Thoracic aorta (tissue), 2 donors: ENCODE measurements at regions not wholly inside any gene's neighbourhood (a gene's known extent, or its start where the extent isn't known, plus 50 kb on each side); places are given as distances from the start of the nearest gene placed in this dataset.

Source experiments
- ATAC-seq: fragments of 150-250 bp; one replicate; pipeline ENCODE4 v1.8.0; 2017; ENCODE audit warnings: low read depth; ENCODE audit not compliant: insufficient number of reproducible peaks, low FRiP score
- DNase-seq: peaks from one replicate; pipeline ENCODE4 v3.0.0-alpha.2; 2020; ENCODE audit warnings: low spot score
- H3K27ac ChIP-seq, 2 donors: fragments of 200-600 bp; sonication (generic); 1 replicate in 1 of 2; 2 replicates in 1 of 2; pipeline ENCODE4 v1.5.1; 2016; ENCODE audit warnings: mild to moderate bottlenecking in 2 of 2, moderate library complexity in 2 of 2
- H3K27me3 ChIP-seq: fragments of 200-600 bp; sonication (generic); replicated peaks from 2 replicates; pipeline ENCODE4 v1.6.0; 2016; ENCODE audit warnings: mild to moderate bottlenecking; ENCODE audit not compliant: insufficient read depth
- H3K36me3 ChIP-seq: fragments of 200-600 bp; sonication (generic); one replicate; pipeline ENCODE4 v1.5.1; 2016
- H3K4me1 ChIP-seq, 2 donors: fragments of 200-600 bp; sonication (generic); 1 replicate in 1 of 2; 2 replicates in 1 of 2; pipeline versions ENCODE4 v1.5.1 to v1.6.0; 2016; ENCODE audit warnings: low read depth in 2 of 2, mild to moderate bottlenecking in 1 of 2; ENCODE audit not compliant: control insufficient read depth in 1 of 2
- H3K4me3 ChIP-seq: fragments of 200-600 bp; sonication (generic); 2 replicates; pipeline ENCODE4 v1.5.1; 2016; ENCODE audit warnings: mild to moderate bottlenecking
- H3K9me3 ChIP-seq: fragments of 200-600 bp; sonication (generic); 2 replicates; pipeline ENCODE4 v1.5.1; 2016
- CTCF ChIP-seq: fragments of 200-600 bp; sonication (generic); IDR thresholded peaks from one replicate; pipeline ENCODE4 v1.5.1; 2019; ENCODE audit warnings: antibody characterized with exemption

DNA sequence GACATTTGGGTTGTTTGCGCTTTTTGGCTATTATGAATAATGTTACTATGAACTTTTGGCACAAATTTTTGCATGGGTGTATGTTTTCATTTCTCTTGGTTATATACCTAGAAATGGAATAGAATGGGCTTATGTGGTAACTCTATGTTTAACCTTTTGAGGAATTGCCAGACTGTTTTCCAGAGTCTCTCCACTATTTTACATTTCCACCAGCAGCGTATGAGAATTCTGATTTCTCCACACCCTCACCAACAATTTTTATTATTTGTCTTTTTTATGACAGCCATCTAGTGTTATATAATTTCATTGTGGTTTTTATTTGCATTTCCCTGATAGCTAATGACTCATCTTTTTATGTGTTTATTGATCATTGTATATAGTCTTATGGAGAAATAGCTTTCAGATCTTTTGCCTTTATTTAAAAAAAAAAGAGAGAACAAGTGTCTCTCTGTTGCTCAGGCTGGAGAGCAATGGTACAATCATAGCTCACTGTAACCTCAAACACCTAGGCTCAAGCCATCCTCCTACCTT, 247.2 kb downstream of the OPA1 start:
- H3K4me1 ChIP-seq: no peaks in the 10 kb centered on the region
- H3K27ac ChIP-seq: no peak overlapping the region
- no peak for TF ChIP-seq CTCF
- no peaks in the 10 kb centered on the region for H3K27me3 ChIP-seq
- ATAC-seq (no peak), DNase-seq (no peak)
- H3K4me3 ChIP-seq: no peak overlapping the region
- no peaks in the 10 kb centered on the region for H3K36me3 ChIP-seq
- no peaks in the 10 kb centered on the region for H3K9me3 ChIP-seq

DNA sequence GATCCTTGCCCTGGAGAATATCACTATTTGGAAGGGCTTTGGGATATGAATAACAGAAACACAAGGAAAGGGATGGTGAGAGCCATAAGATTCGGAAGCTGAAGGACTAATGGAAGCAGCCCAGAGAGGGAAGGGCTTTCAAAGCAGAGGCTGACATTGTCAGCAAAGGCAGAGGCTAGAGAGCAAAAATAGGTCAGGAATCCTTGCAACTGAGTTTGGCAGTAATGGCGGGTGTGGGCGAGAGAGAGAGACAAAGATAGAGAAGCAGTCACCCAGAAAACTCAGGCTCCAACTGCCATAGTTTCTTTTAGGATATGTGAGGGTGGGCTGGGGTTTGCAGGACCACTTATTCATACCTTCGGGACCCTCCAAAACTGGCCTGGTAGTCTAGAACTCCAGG, 248.6 kb downstream of the OPA1 start:
- no peak overlapping the region for H3K4me3 ChIP-seq
- H3K36me3 ChIP-seq: no peaks in the 10 kb centered on the region
- H3K27ac ChIP-seq: no peak overlapping the region
- DNase-seq (no peak), ATAC-seq (no peak)
- H3K9me3 ChIP-seq: no peaks in the 10 kb centered on the region
- TF ChIP-seq CTCF: no peak
- H3K27me3 ChIP-seq: no peaks in the 10 kb centered on the region
- no peaks in the 10 kb centered on the region for H3K4me1 ChIP-seq

DNA sequence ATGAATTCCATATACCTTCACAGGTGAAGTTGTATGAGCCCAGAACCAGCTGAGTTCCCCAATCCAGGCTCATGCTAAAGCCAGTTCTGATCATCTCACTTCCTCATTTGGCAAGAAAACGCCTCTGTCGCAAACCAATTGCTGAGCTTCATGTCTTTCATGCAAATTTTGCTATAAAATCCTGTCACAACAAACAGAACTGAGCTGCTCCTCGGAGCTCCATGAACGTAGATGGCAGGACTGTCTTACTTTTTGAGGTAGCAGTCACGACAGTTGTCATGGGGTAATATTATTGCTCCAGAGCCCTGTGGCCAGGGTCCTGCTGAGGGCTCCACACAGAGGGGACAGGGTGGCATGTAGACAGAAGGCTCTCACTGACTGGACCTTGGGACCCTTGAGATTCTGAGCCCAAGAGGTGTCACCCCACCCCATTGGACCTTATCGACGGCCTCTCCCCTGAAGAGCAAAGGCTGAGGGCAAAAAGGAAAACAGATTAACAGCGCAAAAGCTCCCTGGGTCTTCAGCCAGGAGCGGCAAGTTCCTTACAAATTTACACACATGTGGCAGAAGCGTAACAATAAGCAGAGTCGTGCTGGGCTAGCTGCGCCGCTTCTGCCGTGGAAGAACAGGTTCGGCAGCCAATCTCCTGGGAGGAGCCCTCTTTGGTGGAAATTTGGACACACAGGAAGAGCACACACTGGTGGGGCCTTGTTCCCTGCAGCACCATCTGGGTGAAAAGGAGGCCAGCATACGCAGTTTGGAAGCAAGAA, 249.2 kb downstream of the OPA1 start:
- DNase-seq (no peak), ATAC-seq (no peak)
- Histone ChIP-seq H3K36me3 (no peaks in the 10 kb centered on the region), H3K27ac (no peak overlapping the region), H3K4me1 (no peaks in the 10 kb centered on the region), H3K4me3 (peak overlapping the region; percentile 13), H3K9me3 (no peaks in the 10 kb centered on the region), H3K27me3 (no peaks in the 10 kb centered on the region)
- no peak for TF ChIP-seq CTCF

DNA sequence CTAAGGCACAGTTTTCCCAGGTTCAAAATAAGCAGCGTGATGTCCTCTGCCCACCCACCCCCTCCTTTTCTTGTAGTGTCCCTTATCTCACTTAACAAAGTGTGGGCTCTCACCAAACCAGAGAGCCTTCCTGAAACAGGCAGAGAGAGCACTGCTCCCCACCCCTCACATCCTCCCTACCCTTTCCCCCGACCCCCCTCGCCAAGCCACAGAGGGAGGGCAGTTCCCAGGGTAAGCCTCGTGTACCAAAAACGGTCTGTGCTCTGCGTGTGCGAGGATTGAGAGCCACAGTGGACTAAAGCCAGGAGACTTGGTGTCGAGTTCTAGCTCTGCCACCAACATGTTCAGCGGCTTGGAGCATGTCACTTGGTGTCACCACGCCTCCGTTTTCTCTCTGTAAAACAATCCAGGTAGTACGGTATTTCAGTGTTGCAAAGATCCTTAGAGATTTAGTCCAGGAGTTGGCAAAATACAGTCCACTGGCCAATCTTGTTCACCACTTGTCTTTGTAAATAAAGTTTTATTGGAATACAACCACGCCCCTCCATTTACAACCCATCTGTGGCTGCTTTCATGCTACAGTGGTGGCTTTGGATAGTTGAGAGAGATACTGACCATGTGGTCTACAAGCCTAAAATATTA, 249.9 kb downstream of the OPA1 start:
- Histone ChIP-seq H3K9me3 (no peaks in the 10 kb centered on the region), H3K27ac (no peak overlapping the region), H3K36me3 (no peaks in the 10 kb centered on the region), H3K27me3 (no peaks in the 10 kb centered on the region), H3K4me3 (no peak overlapping the region), H3K4me1 (no peaks in the 10 kb centered on the region)
- DNase-seq (no peak), ATAC-seq (no peak)
- TF ChIP-seq CTCF: no peak

GRCh38 chr3:193843474-193844301, 250.7 kb downstream of the OPA1 start:
- H3K9me3 ChIP-seq: no peaks in the 10 kb centered on the region
- DNase-seq: no peak
- no peak overlapping the region for H3K4me3 ChIP-seq
- H3K4me1 ChIP-seq: no peaks in the 10 kb centered on the region
- TF ChIP-seq CTCF: no peak
- no peaks in the 10 kb centered on the region for H3K27me3 ChIP-seq
- H3K27ac ChIP-seq: no peak overlapping the region
- no peaks in the 10 kb centered on the region for H3K36me3 ChIP-seq
- no peak for ATAC-seq
